HL-60 (cell line): ENCODE measurements at regions not wholly inside any gene's neighbourhood (a gene's known extent, or its start where the extent isn't known, plus 50 kb on each side); places are given as distances from the start of the nearest gene placed in this dataset.

Experiments used
- DNase-seq, 2 experiments: peaks; one replicate each; pipeline ENCODE4 v3.0.0-alpha.2; 2010 to 2020; ENCODE audit warnings: low read depth in 1 of 2, low spot score in 1 of 2
- H3K27ac ChIP-seq: fragments of 250-450 bp; sonication (Bioruptor Pico); replicated peaks from 2 replicates; pipeline ENCODE4 v1.5.1; 2020; ENCODE audit warnings: mild to moderate bottlenecking, moderate library complexity
- H3K27me3 ChIP-seq: fragments of 250-450 bp; sonication (Bioruptor Pico); 2 replicates; pipeline ENCODE4 v1.5.1; 2021; ENCODE audit warnings: mild to moderate bottlenecking, moderate library complexity; ENCODE audit not compliant: insufficient read depth, poor library complexity, severe bottlenecking
- H3K4me3 ChIP-seq: replicated peaks from 2 replicates; pipeline ENCODE4 v1.5.1; 2011; ENCODE audit warnings: mild to moderate bottlenecking, control low read depth, low read length; ENCODE audit not compliant: insufficient read depth
- GABPA ChIP-seq: IDR thresholded peaks from 2 replicates; pipeline ENCODE4 v1.6.1; 2012; ENCODE audit warnings: low read depth
- POLR2AphosphoS5 ChIP-seq: IDR thresholded peaks from 2 replicates; pipeline ENCODE4 v1.6.1; 2012; ENCODE audit warnings: low read depth
- SPI1 ChIP-seq: IDR thresholded peaks from 2 replicates; pipeline ENCODE4 v1.6.1; 2012; ENCODE audit warnings: low read depth, mild to moderate bottlenecking, borderline replicate concordance
- TF ChIP-seq, protein P1 (sequence below): IDR thresholded peaks from one replicate; pipeline ENCODE4 v1.5.1; 2011; ENCODE audit warnings: low read length, control low read depth, inconsistent platforms; ENCODE audit not compliant: insufficient read depth
- TF ChIP-seq, protein P2 (sequence below): IDR thresholded peaks from 2 replicates; pipeline ENCODE4 v1.6.1; 2012; ENCODE audit warnings: low read depth; ENCODE audit not compliant: insufficient replicate concordance

DNA sequence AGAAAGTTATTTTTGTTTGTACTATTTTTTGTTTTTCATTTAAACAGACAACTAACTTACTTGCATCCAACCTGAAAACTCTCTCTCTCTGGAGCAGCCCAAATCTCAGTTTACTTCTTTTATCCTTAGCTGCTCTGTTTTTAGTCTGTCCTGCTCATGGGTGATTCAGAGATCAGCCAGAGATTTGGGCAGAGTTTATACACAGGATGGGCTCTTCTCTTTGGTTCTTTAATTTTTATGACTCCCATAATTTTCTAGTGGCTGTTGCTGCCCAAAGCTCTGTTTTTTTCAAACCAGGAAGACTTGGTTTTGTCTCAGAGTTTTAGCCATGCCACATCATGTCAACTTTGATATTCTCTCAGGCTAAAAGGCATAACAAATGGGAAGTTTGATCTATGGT, 86.8 kb upstream of the CD55 start:
- TF ChIP-seq, protein P1, sequence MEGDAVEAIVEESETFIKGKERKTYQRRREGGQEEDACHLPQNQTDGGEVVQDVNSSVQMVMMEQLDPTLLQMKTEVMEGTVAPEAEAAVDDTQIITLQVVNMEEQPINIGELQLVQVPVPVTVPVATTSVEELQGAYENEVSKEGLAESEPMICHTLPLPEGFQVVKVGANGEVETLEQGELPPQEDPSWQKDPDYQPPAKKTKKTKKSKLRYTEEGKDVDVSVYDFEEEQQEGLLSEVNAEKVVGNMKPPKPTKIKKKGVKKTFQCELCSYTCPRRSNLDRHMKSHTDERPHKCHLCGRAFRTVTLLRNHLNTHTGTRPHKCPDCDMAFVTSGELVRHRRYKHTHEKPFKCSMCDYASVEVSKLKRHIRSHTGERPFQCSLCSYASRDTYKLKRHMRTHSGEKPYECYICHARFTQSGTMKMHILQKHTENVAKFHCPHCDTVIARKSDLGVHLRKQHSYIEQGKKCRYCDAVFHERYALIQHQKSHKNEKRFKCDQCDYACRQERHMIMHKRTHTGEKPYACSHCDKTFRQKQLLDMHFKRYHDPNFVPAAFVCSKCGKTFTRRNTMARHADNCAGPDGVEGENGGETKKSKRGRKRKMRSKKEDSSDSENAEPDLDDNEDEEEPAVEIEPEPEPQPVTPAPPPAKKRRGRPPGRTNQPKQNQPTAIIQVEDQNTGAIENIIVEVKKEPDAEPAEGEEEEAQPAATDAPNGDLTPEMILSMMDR = no peak
- TF ChIP-seq, protein P2, sequence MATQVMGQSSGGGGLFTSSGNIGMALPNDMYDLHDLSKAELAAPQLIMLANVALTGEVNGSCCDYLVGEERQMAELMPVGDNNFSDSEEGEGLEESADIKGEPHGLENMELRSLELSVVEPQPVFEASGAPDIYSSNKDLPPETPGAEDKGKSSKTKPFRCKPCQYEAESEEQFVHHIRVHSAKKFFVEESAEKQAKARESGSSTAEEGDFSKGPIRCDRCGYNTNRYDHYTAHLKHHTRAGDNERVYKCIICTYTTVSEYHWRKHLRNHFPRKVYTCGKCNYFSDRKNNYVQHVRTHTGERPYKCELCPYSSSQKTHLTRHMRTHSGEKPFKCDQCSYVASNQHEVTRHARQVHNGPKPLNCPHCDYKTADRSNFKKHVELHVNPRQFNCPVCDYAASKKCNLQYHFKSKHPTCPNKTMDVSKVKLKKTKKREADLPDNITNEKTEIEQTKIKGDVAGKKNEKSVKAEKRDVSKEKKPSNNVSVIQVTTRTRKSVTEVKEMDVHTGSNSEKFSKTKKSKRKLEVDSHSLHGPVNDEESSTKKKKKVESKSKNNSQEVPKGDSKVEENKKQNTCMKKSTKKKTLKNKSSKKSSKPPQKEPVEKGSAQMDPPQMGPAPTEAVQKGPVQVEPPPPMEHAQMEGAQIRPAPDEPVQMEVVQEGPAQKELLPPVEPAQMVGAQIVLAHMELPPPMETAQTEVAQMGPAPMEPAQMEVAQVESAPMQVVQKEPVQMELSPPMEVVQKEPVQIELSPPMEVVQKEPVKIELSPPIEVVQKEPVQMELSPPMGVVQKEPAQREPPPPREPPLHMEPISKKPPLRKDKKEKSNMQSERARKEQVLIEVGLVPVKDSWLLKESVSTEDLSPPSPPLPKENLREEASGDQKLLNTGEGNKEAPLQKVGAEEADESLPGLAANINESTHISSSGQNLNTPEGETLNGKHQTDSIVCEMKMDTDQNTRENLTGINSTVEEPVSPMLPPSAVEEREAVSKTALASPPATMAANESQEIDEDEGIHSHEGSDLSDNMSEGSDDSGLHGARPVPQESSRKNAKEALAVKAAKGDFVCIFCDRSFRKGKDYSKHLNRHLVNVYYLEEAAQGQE = no peak
- TF ChIP-seq SPI1 (no peak), GABPA (no peak), POLR2AphosphoS5 (no peak)
- Histone ChIP-seq H3K27me3 (no peaks in the 10 kb centered on the region), H3K27ac (no peak overlapping the region), H3K4me3 (no peak overlapping the region)
- no peak for DNase-seq

DNA sequence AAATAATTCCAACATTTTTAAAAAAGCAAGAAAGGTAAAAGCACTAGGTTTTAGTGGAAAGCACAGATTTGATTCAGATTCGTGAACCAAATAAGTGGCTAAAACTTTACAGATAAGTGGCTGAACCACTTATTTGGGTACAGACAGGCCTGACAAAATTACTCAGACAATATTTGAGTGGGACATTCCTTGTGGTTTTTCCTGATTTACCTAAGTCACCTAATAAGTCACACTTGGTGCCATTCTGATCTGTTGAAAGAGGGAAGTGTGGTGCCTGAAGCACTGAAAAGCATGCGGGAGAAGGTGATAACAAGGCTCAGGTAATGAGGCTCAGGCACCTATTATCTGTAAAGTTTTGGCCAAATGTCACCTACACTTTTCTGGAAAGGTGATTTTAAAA, 81.6 kb upstream of the CD55 start:
- no peak overlapping the region for H3K4me3 ChIP-seq
- TF ChIP-seq POLR2AphosphoS5 (no peak), GABPA (no peak), SPI1 (no peak)
- TF ChIP-seq, protein P1 = no peak
- TF ChIP-seq, protein P2 = no peak
- no peaks in the 10 kb centered on the region for H3K27me3 ChIP-seq
- no peak overlapping the region for H3K27ac ChIP-seq
- DNase-seq = no peak

DNA sequence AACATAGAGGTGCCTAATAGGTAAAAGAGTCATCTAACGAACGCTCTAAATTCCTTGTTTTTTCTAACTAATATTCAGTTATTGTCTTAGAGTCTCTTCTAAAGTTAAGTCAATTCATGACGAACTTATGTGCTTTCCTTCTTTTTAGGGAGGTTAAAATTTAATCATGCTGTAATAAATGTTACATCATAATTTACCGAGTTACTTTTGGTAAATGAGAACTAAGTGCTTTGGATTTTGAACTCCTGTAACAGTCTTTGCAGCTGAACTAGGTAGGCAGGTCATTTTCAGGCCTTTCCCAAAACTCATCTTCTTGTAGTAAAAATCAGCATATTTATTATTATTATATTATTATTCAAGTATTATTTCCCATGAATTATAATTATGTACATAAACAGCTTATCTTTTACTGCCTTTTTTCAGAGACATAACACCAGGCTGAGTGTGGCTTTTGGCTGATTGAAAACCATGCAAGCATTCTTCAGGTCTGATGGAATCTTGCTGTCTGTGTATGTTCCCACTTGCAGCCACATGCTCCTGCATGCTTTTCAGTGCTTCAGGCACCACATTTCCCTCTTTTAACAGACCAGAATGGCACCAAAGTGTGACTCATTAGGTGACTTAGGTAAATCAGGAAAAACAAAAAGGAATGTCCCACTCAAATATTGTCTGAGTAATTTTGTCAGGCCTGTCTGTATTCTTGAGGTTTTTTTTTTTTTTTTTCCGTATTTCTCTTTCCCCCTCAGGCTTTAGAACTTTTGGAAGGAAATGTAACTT, 81.0 kb upstream of the CD55 start:
- no peak overlapping the region for H3K27ac ChIP-seq
- H3K27me3 ChIP-seq = no peaks in the 10 kb centered on the region
- TF ChIP-seq, protein P2 = no peak
- TF ChIP-seq, protein P1 = no peak
- no peak for TF ChIP-seq GABPA
- TF ChIP-seq SPI1 = no peak
- no peak for TF ChIP-seq POLR2AphosphoS5
- DNase-seq = no peak
- no peak overlapping the region for H3K4me3 ChIP-seq
